CD4-positive, alpha-beta T cell (primary cell): ENCODE measurements at regions not wholly inside any gene's neighbourhood (a gene's known extent, or its start where the extent isn't known, plus 50 kb on each side); places are given as distances from the start of the nearest gene placed in this dataset.

Source experiments
- ATAC-seq: fragments of 200-7000 bp; cut with Tn5 transposase; one replicate; pipeline ENCODE4 v1.10.0; 2022; ENCODE audit warnings: mild to moderate bottlenecking; ENCODE audit not compliant: poor library complexity
- CTCF ChIA-PET: fragments of 350-600 bp; sonication (Branson Sonifier 250); formaldehyde crosslinking; loops from one replicate; lab custom pipeline; 2021; ENCODE audit warnings: antibody characterized with exemption, inconsistent platforms; lab: Charles Lee
- POLR2A ChIA-PET: fragments of 350-600 bp; sonication (Branson Sonifier 250); formaldehyde crosslinking; loops from one replicate; lab custom pipeline; 2021; ENCODE audit warnings: antibody characterized with exemption, inconsistent platforms; lab: Charles Lee
- DNase-seq, 14 experiments: peaks; one replicate each; pipeline ENCODE4 v3.0.0-alpha.2; 2013 to 2020; ENCODE audit warnings: mixed read lengths in 2 of 14
- H3K27ac ChIP-seq, 2 donors: one replicate each; pipeline versions ENCODE4 v1.5.1 to v1.7.0; 2013; ENCODE audit warnings: low read length in 2 of 2, low read depth in 1 of 2, mild to moderate bottlenecking in 1 of 2
- H3K27me3 ChIP-seq, 2 experiments: 1 replicate in 1 of 2; 2 replicates in 1 of 2; pipeline versions ENCODE4 v1.6.1 to v1.7.0; 2013; ENCODE audit warnings: low read length in 2 of 2, control low read depth in 1 of 2, mild to moderate bottlenecking in 1 of 2, moderate library complexity in 1 of 2; ENCODE audit not compliant: insufficient read depth in 2 of 2, control insufficient read depth in 1 of 2
- H3K36me3 ChIP-seq: one replicate; pipeline ENCODE4 v1.6.1; 2013; ENCODE audit warnings: low read length, control low read depth; ENCODE audit not compliant: insufficient read depth
- H3K4me1 ChIP-seq: one replicate; pipeline ENCODE4 v1.6.1; 2013; ENCODE audit warnings: low read length, control low read depth; ENCODE audit not compliant: insufficient read depth
- H3K4me3 ChIP-seq: one replicate; pipeline ENCODE4 v1.5.1; 2013; ENCODE audit warnings: mild to moderate bottlenecking, low read length, moderate library complexity
- H3K9me3 ChIP-seq, 2 experiments: 1 replicate in 1 of 2; 2 replicates in 1 of 2; pipeline versions ENCODE4 v1.6.1 to v1.7.0; 2013; ENCODE audit warnings: low read length in 2 of 2, mild to moderate bottlenecking in 2 of 2, control low read depth in 1 of 2, moderate library complexity in 1 of 2; ENCODE audit not compliant: control insufficient read depth in 1 of 2, insufficient read depth in 1 of 2
- H3K27ac Mint-ChIP-seq: one replicate; pipeline ENCODE4 v1.8.0; 2020; ENCODE audit warnings: mixed read lengths
- H3K27me3 Mint-ChIP-seq: one replicate; pipeline ENCODE4 v1.8.0; 2021; ENCODE audit warnings: mixed read lengths
- H3K36me3 Mint-ChIP-seq: one replicate; pipeline ENCODE4 v1.8.0; 2021; ENCODE audit warnings: low read depth, mixed read lengths
- H3K4me1 Mint-ChIP-seq: one replicate; pipeline ENCODE4 v1.8.0; 2021; ENCODE audit warnings: low read depth, mixed read lengths
- H3K4me3 Mint-ChIP-seq: one replicate; pipeline ENCODE4 v1.8.0; 2020; ENCODE audit warnings: mild to moderate bottlenecking, mixed read lengths
- H3K9me3 Mint-ChIP-seq: one replicate; pipeline ENCODE4 v1.8.0; 2020; ENCODE audit warnings: mixed read lengths
- CTCF ChIP-seq: fragments of 200-600 bp; IDR thresholded peaks from one replicate; pipeline ENCODE4 v1.8.0; 2022; ENCODE audit warnings: antibody characterized with exemption, mild to moderate bottlenecking
- intact Hi-C, 2 experiments: fragments of 100-400 bp; cut with DNase I in 1 of 2; cut with micrococcal nuclease in 1 of 2; formaldehyde crosslinking; loops; one replicate each; pipeline versions ENCODE4 v1.15.1 to v1.9.0; 2023 to 2025; cut with DNase I, micrococcal nuclease

- DNase-seq, result no peak
- POLR2A ChIA-PET, result no interaction called here
- H3K36me3 Mint-ChIP-seq, result no peaks in the 10 kb centered on the region
These were observed 67.7 kb upstream of the TBX3 start for GRCh38 chr12:114751712-114752111.

GRCh38 chr12:114750917-114751316 is 66.9 kb upstream of the TBX3 start:
- H3K27ac ChIP-seq, result no peak overlapping the region
- no peak for DNase-seq
- intact Hi-C loops, result no loop called here
- POLR2A ChIA-PET, result no interaction called here
- no peak overlapping the region for H3K4me3 ChIP-seq
- no peaks in the 10 kb centered on the region for H3K36me3 ChIP-seq
- H3K36me3 Mint-ChIP-seq, result no peaks in the 10 kb centered on the region
- no peaks in the 10 kb centered on the region for H3K4me1 Mint-ChIP-seq
- H3K27me3 Mint-ChIP-seq, result no peaks in the 10 kb centered on the region
- ATAC-seq, result no peak
- H3K4me1 ChIP-seq, result no peaks in the 10 kb centered on the region
- no peak overlapping the region for H3K4me3 Mint-ChIP-seq
- H3K9me3 ChIP-seq, result peaks cover 0 to 4% of the 10 kb centered on the region in 2 experiments
- H3K27ac Mint-ChIP-seq, result no peak overlapping the region
- CTCF ChIA-PET, result no interaction called here
- TF ChIP-seq CTCF, result no peak
- peaks cover 2% of the 10 kb centered on the region for H3K9me3 Mint-ChIP-seq
- no peaks in the 10 kb centered on the region for H3K27me3 ChIP-seq

More at GRCh38 chr12:114751712-114752111, 67.7 kb upstream of the TBX3 start:
- CTCF ChIA-PET, result no interaction called here
- intact Hi-C loops, result no loop called here
- no peaks in the 10 kb centered on the region for H3K27me3 Mint-ChIP-seq
- peaks cover 2% of the 10 kb centered on the region for H3K9me3 Mint-ChIP-seq
- no peaks in the 10 kb centered on the region for H3K27me3 ChIP-seq
- H3K27ac ChIP-seq, result no peak overlapping the region
- no peak for ATAC-seq
- no peak overlapping the region for H3K4me3 Mint-ChIP-seq
- H3K4me1 ChIP-seq, result no peaks in the 10 kb centered on the region
- H3K27ac Mint-ChIP-seq, result no peak overlapping the region
- no peak for TF ChIP-seq CTCF
- H3K36me3 ChIP-seq, result no peaks in the 10 kb centered on the region
- H3K4me1 Mint-ChIP-seq, result no peaks in the 10 kb centered on the region
- H3K9me3 ChIP-seq, result peaks cover 0 to 4% of the 10 kb centered on the region in 2 experiments
- H3K4me3 ChIP-seq, result no peak overlapping the region

GRCh38 chr12:114749065-114749464 is 65.1 kb upstream of the TBX3 start:
- no peaks in the 10 kb centered on the region for H3K36me3 Mint-ChIP-seq
- Histone ChIP-seq H3K27ac (no peak overlapping the region), H3K9me3 (peaks cover 0 to 8% of the 10 kb centered on the region in 2 experiments), H3K4me3 (no peak overlapping the region), H3K4me1 (no peaks in the 10 kb centered on the region), H3K36me3 (no peaks in the 10 kb centered on the region), H3K27me3 (no peaks in the 10 kb centered on the region)
- intact Hi-C loops, result no loop called here
- no peak for TF ChIP-seq CTCF
- H3K4me1 Mint-ChIP-seq, result no peaks in the 10 kb centered on the region
- CTCF ChIA-PET, result no interaction called here
- no peak overlapping the region for H3K4me3 Mint-ChIP-seq
- DNase-seq (no peak), ATAC-seq (no peak)
- H3K9me3 Mint-ChIP-seq, result peaks cover 2% of the 10 kb centered on the region
- H3K27me3 Mint-ChIP-seq, result no peaks in the 10 kb centered on the region
- H3K27ac Mint-ChIP-seq, result no peak overlapping the region
- POLR2A ChIA-PET, result no interaction called here
